NCI-H748 (cell line): ENCODE measurements at regions not wholly inside any gene's neighbourhood (a gene's known extent, or its start where the extent isn't known, plus 50 kb on each side); places are given as distances from the start of the nearest gene placed in this dataset.

Experiments
- DNase-seq: peaks from one replicate; lab custom pipeline; 2025; ENCODE audit not compliant: unreplicated experiment; lab: John Stamatoyannopoulos, UW

DNA sequence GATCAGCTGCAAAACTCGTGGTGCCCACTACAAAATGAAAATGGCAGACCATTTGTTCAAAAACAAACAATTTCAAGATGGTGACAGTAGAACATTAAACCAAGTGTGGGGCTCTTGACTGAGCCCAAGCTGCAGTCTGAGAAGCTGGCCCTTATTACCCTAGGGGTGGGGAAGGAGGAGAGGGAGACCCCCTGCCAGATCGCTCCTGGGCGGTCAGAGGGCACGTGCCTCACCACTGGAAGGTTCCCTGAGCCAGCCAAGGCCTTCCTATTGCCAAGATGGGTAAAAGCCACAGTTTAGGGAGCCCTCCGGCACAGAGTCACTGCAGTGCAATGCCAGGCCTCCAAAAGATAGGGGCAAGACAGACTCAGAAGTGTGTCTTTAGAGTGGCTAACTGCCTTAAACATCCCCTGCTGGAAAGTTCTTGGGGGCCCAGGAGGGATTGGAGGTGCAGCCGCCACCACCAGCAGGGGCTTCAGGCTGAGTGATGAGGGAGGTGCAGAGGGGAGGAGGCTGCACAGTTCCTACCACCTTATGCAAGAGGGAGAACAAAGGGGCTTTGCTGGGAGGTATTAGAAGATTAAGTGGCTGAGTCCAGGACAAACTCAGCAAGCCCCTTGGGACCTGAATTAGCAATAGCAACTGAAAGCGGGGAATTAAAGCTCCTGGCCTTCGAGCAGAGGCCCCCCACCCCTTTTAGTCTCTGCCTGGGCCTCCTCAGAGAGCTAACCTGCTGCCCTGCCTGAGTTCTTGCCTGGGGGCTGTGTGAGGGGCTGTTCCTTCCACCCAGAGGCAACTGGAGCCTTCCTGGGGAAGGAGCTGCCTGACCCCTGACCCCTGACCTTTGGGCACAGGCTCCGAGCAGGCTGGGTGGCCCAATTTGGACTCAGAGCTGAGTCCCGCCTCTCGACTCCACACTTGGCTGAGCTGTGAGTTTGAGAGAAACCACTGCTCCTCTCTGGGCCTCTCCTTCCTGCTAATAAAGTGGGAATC is 88.4 kb downstream of the VEGFA start:
- no peak for DNase-seq

- DNase-seq, result peak; percentile 50
These were observed 86.2 kb downstream of the VEGFA start for GRCh38 chr6:43856005-43856765.

DNA sequence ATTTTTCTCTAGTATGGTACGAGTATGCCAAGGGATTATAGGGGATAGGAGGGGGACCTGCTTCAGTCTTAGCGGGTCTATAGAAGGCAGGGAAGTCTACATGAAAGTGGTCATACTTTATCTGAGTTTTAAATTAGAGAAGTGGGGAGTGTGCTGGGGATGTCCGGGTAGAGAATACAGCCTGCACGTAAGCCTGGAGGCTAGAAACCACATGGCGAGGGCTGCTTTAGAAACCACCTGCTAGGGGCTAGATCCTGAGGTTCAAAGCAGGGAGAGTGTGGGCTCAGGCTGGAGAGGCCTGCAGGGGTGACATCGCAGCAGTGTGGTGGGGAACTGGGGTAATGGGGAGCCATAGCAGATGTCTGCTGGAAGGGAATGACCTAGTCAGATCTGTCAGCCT is 85.2 kb downstream of the VEGFA start:
- DNase-seq, result no peak

DNA sequence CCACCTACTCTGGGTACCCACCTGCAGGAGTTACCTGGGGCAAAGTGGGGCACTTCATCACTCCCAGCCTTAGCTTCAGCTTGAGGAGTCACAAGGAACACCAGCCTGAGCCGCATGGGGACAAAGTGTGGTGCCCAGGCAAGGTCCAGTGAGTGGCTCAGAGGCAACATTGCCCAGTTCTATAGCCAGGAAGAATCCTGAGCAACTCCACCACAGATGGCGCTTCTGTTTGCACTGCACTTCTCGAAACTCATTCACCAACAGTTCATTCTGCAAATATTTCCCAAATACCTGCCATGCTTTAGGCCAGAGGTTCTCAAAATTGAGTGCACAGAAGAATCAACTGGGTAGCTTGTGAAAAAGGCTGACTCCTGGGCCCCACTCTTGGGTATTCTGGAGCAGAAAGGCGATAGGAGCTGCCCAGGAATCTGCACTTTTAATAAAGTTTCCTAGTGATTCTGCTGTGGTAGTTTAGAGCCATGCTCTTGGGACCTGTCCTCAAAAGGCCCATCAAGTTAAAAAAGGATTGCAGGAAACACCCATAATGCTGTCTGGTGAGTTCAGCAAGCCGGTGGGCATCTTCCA is 83.1 kb downstream of the VEGFA start:
- DNase-seq, result no peak

GRCh38 chr6:43852350-43852864 is 82.4 kb downstream of the VEGFA start:
- DNase-seq, result no peak

DNA sequence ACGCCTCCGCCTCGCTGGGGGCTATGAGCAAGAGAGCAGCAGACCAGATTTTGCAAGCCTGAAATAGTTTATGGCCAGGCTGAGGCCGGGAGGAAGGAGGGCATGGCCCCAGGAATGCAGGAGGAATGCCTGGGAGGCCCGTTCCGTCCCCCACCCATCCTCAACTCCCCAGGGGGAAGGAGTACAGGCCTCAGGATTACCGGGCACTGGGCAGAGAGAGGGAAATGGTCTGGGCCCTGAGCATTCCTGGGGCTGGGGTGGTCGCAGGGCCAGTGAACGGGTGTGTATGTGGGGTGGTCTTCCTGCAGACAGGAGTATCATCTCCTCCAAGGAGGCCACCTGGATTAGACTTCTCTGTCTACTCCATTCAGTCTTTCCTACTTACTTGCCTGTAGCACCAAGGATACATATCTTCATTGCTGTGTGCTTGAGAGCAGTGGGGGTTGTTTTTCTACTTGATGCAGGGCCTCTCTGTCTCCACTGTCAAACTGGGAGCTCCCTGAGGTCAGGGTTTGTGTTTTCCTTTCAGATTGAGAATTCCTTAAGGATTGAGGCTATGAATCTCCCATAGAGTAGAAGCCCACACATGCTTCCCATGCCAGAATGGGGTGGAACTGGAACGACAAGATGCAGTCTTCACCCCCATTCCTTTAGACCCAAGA is 81.3 kb downstream of the VEGFA start:
- DNase-seq, result no peak

DNA sequence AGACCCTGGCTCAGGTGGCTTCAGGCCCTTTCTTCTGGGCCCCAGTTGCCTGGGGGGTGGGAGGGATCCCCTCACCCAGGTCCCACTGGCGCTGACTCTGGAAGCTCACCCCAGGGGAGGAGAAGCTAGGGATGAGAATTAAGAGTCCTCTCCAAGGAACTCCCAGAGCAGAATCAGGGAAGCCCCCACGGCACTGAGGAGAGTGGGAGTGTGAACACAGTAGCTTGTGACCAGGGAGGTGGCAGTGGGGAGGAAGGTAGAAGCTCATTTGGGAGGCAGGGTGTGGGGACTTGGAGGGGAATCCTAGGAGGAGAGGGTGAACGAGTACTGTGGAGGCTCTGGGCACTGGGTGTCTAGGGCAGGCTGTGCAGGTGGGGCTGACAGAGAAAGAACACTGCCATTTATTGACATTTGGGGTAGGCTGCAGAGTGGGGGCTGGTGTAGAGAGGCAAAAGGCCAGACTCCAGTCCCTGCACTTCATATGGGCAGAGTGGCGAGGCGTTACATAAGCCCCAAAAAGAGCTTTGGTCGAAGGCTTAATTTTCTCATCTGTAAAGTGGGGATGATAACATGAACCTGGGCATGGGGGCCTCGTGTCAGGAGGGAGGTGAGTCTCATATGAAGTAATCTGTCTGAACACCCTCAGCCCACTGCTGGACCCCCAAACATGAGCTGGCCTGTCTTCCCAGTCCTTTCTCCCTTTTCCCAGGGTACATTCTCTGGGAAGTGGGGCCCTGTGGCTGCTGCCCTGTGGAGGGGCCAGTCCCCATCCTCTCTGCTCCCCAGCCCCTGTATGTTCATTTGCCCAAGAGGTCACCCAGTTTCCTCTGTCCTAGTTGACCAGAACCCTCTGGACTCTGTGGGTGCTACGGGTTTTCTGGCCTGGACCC is 80.5 kb downstream of the VEGFA start:
- no peak for DNase-seq

- peak; percentile 29 for DNase-seq
These were observed 79.8 kb downstream of the VEGFA start for GRCh38 chr6:43849844-43850243.

DNA sequence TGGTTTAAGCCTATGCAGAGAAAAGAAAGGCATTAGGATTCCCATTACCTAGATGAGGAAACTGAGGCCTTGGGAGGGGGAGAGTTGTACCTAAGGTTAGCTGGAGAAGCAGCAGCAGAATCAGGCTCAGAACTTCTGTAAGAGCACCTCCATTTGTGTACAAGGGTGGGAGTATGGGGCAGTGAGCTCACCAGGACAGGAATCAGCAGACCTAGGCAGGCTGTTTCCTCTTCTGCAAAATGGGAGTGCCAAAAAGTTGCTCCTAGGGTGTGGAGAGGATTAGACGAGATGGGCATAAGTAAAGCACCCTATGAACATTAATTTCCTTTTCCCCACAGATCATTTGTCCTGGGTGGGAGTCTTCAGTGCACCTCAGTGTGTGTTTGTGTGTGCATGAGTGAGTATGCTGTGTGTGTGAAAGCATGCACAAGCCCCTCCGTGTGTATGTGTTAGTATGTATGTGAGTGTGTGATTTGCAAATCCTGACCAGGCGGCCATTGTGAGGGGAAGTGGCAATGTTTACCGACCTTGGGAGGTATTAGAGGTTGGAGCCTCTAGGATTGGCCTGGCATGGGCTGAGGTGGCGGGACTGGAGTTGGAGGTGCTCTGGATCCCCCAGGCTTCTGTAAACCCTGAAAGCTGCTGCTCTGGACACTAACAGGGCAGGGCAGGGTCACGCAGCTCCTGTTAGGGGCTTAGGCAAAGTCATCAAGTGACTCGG is 78.8 kb downstream of the VEGFA start:
- DNase-seq, result no peak

DNA sequence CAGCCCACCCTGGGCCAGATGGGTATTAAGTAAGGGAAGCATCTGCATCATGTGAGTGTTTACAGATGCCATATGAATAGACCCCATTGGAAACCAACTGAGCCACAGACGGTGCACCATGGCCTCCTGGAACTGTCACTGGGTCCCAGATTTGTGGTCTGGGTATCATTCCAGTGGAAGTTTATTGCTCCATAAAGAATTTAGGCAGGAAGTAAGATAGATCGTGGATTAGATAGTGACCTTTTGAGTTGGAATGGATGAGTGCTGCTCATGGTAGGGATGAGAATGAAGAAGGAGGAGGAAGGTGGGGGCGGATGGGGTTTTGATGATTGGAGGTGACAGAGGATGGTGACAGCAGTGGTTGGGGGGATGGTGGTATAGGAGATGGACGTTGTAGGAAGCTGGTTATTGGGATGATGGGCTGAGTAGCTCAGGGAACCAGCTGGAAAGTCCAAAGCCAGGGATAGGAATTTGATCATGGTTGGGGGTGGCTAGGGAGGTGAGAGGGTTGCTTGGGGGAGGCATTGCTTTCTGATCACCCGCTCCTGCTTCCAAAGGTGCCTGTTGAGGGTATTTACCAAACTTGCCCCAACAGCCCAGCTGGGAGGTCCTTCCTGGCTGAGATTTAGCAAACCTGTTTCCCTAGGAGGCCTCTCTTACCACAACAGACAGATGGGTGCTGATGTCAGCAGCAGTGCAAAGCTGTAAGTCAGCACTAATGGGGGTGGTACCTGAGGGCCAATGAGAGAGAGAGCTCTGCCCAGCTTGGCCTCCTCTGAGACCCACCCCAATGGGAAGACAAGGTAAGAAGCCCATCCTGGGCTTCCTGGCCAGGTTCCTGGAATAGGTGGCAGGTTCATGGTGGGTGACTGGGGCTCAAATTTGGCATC is 78.0 kb downstream of the VEGFA start:
- DNase-seq, result no peak

- no peak for DNase-seq
These were observed 76.5 kb downstream of the VEGFA start for GRCh38 chr6:43846556-43846955.

DNA sequence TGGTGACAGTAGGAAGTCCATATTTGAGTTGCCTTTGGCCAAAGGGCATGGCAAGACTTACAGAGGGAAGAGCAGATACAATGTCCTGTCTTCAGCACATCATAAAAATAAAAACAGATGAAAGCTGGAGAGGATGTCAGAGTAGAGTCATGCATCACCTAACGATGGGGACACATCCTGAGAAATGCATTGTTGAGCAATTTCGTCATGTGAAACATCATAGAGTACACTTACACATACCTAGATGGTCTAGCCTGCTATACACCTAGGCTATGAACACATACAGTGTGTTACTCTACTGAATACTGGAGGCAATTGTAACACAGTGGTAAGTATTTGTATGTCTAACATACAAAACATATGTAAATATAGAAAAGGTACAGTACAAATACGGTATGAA is 75.6 kb downstream of the VEGFA start:
- DNase-seq, result no peak

GRCh38 chr6:43843669-43844171 is 73.7 kb downstream of the VEGFA start:
- DNase-seq, result no peak

GRCh38 chr6:43843097-43843645 is 73.2 kb downstream of the VEGFA start:
- no peak for DNase-seq

- DNase-seq, result no peak
These were observed 72.3 kb downstream of the VEGFA start for GRCh38 chr6:43842231-43842794.

DNA sequence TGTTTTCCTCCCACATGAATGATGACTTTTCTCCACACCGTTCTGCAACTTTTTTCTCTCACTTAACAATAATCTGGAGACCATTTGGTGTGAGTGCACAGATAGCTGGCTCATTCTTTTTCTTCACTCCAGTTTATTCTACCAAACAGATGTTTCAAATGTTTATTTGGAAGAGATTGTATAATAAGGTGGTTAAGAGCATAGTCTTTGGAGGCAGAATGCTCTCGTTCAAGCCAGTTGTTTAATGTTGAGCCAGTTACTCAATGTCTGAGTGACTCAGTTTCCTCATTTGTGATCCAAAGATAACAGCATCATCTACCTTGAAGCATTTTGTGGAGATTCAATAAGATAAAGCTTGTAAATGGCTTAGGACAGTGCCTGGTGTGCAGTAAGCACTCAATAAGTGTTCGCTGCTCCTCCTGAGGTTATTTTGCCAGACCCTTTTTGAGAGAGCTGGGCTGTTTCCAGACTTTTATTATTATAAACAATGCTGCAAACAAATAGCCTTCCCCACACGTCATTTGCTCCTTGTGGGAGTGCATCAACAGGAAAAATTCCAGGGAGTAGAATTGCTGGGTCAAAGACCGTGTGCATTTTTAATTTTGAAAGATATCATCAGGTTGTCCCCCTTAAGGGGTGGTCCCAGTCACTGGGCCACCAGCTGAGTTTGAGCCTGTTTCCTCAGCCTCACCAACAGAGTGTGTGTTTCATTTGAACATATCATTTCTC is 70.6 kb downstream of the VEGFA start:
- no peak for DNase-seq
